DOHH2 (cell line): ENCODE measurements at regions not wholly inside any gene's neighbourhood (a gene's known extent, or its start where the extent isn't known, plus 50 kb on each side); places are given as distances from the start of the nearest gene placed in this dataset.

Experiments used
- H3F3A ChIP-seq: fragments of 200-600 bp; sonication (generic), shearing (Covaris generic); 2 replicates; pipeline ENCODE4 v1.6.0; 2016; ENCODE audit warnings: antibody characterized with exemption, mild to moderate bottlenecking; ENCODE audit not compliant: control insufficient read depth, insufficient read depth
- H3K27ac ChIP-seq: fragments of 200-600 bp; sonication (generic); 2 replicates; pipeline ENCODE4 v1.5.1; 2014; ENCODE audit warnings: low read depth, mild to moderate bottlenecking, low read length, moderate library complexity
- H3K27me3 ChIP-seq: fragments of 200-600 bp; sonication (generic); 2 replicates; pipeline ENCODE4 v1.6.1; 2014; ENCODE audit warnings: mild to moderate bottlenecking, low read length, mixed read lengths; ENCODE audit not compliant: control insufficient read depth
- H3K36me3 ChIP-seq: fragments of 200-600 bp; sonication (generic); 2 replicates; pipeline ENCODE4 v1.6.1; 2014; ENCODE audit warnings: mild to moderate bottlenecking, low read length, moderate library complexity, mixed read lengths; ENCODE audit not compliant: control insufficient read depth
- H3K4me1 ChIP-seq: fragments of 200-600 bp; sonication (generic); 2 replicates; pipeline ENCODE4 v1.6.1; 2014; ENCODE audit warnings: mild to moderate bottlenecking, low read length, mixed read lengths; ENCODE audit not compliant: control insufficient read depth
- H3K4me2 ChIP-seq: fragments of 200-600 bp; sonication (generic); 2 replicates; pipeline ENCODE4 v1.6.0; 2014; ENCODE audit warnings: mild to moderate bottlenecking, low read length, moderate library complexity
- H3K4me3 ChIP-seq: fragments of 200-600 bp; sonication (generic); 2 replicates; pipeline ENCODE4 v1.5.1; 2014; ENCODE audit warnings: mild to moderate bottlenecking, low read length, mixed read lengths
- H3K79me2 ChIP-seq: fragments of 200-600 bp; sonication (generic); 2 replicates; pipeline ENCODE4 v1.6.1; 2014; ENCODE audit warnings: mild to moderate bottlenecking, low read length, mixed read lengths; ENCODE audit not compliant: control insufficient read depth
- H3K9me2 ChIP-seq: fragments of 200-600 bp; sonication (generic); replicated peaks from 2 replicates; pipeline ENCODE4 v1.6.1; 2014; ENCODE audit warnings: mild to moderate bottlenecking, low read length, mixed read lengths; ENCODE audit not compliant: control insufficient read depth
- H3K9me3 ChIP-seq: fragments of 200-600 bp; sonication (generic); 2 replicates; pipeline ENCODE4 v1.6.1; 2014; ENCODE audit warnings: antibody characterized with exemption, low read length, mixed read lengths; ENCODE audit not compliant: control insufficient read depth, insufficient read depth
- H4K20me1 ChIP-seq: fragments of 200-600 bp; sonication (generic); 2 replicates; pipeline ENCODE4 v1.6.0; 2014; ENCODE audit warnings: low read depth, mild to moderate bottlenecking, antibody characterized with exemption, low read length, moderate library complexity; ENCODE audit not compliant: control insufficient read depth, insufficient read depth
- EZH2phosphoT487 ChIP-seq: fragments of 200-600 bp; sonication (generic); IDR thresholded peaks from 2 replicates; pipeline ENCODE4 v1.6.1; 2017; ENCODE audit warnings: borderline replicate concordance, mild to moderate bottlenecking, antibody characterized with exemption, low read length, moderate library complexity, mixed read lengths
- TF ChIP-seq, protein P1 (sequence below): fragments of 200-600 bp; sonication (generic); IDR thresholded peaks from one replicate; pipeline ENCODE4 v1.5.1; 2014; ENCODE audit warnings: antibody characterized with exemption, mild to moderate bottlenecking, low read depth, low read length; ENCODE audit not compliant: poor library complexity, severe bottlenecking

DNA sequence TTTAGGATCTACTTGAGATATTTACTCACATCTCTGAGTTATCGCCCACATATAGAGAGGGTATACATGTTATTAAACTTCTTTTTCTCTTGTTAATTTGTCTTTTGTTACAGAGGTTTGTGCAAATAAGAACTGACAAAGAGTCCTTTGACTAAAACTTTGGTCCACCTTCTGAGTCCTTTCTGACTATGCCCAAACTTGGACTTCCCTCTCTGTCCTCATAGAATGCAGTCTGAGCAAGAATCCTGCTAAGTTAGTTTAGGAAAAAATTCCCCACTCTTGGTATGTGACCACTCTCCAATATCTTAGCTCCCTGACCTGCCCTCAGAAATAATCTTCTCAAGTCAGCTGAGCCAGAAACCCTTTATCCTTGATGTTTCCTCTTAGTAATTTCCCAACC lies 257.5 kb upstream of the REG3G start:
- Histone ChIP-seq H3K4me3 (no peak overlapping the region), H3K9me3 (no peaks in the 10 kb centered on the region), H3K9me2 (no peaks in the 10 kb centered on the region), H3K4me2 (no peak overlapping the region), H3F3A (no peaks in the 10 kb centered on the region), H3K27ac (no peak overlapping the region), H3K79me2 (no peaks in the 10 kb centered on the region), H3K27me3 (no peaks in the 10 kb centered on the region), H3K4me1 (no peaks in the 10 kb centered on the region), H3K36me3 (no peaks in the 10 kb centered on the region), H4K20me1 (no peaks in the 10 kb centered on the region)
- TF ChIP-seq, protein P1, sequence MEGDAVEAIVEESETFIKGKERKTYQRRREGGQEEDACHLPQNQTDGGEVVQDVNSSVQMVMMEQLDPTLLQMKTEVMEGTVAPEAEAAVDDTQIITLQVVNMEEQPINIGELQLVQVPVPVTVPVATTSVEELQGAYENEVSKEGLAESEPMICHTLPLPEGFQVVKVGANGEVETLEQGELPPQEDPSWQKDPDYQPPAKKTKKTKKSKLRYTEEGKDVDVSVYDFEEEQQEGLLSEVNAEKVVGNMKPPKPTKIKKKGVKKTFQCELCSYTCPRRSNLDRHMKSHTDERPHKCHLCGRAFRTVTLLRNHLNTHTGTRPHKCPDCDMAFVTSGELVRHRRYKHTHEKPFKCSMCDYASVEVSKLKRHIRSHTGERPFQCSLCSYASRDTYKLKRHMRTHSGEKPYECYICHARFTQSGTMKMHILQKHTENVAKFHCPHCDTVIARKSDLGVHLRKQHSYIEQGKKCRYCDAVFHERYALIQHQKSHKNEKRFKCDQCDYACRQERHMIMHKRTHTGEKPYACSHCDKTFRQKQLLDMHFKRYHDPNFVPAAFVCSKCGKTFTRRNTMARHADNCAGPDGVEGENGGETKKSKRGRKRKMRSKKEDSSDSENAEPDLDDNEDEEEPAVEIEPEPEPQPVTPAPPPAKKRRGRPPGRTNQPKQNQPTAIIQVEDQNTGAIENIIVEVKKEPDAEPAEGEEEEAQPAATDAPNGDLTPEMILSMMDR = no peak
- TF ChIP-seq EZH2phosphoT487 = no peak

DNA sequence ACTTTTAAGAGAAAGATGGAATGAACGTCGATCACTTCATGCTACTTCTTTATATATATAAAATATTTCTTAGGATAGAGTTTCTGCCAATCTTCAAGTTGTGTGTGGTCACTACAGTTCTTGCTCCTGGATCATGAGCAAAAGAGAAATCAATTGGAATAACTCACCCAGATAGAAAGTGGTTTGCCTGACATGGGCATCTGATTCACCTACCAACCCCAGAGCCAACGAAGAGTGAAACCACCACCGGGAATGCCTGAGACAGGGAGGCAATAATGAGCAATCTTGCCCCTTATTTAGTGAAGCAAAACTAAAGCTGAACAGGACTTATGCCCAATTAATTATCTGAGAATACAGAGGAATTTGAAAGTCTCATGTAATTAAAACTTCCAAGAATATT lies 250.2 kb upstream of the REG3G start:
- Histone ChIP-seq H3K79me2 (no peaks in the 10 kb centered on the region), H3K36me3 (no peaks in the 10 kb centered on the region), H3K27me3 (no peaks in the 10 kb centered on the region), H3K4me1 (no peaks in the 10 kb centered on the region), H3K27ac (no peak overlapping the region), H3K4me2 (no peak overlapping the region), H3K9me2 (no peaks in the 10 kb centered on the region), H3F3A (no peaks in the 10 kb centered on the region), H3K4me3 (no peak overlapping the region), H4K20me1 (no peaks in the 10 kb centered on the region), H3K9me3 (no peaks in the 10 kb centered on the region; the same call in 1 of the 2 replicates)
- no peak for TF ChIP-seq EZH2phosphoT487
- TF ChIP-seq, protein P1 = no peak

GRCh38 chr2:78778756-78779510 lies 246.6 kb upstream of the REG3G start:
- H3K27ac ChIP-seq = no peak overlapping the region
- H3K9me3 ChIP-seq = no peaks in the 10 kb centered on the region; the same call in 1 of the 2 replicates
- no peak overlapping the region for H3K4me2 ChIP-seq
- no peaks in the 10 kb centered on the region for H3F3A ChIP-seq
- H3K4me3 ChIP-seq = no peak overlapping the region
- no peaks in the 10 kb centered on the region for H3K4me1 ChIP-seq
- H3K9me2 ChIP-seq = no peaks in the 10 kb centered on the region
- H3K36me3 ChIP-seq = no peaks in the 10 kb centered on the region
- H3K79me2 ChIP-seq = no peaks in the 10 kb centered on the region
- H3K27me3 ChIP-seq = no peaks in the 10 kb centered on the region
- no peaks in the 10 kb centered on the region for H4K20me1 ChIP-seq
- TF ChIP-seq, protein P1 = no peak
- no peak for TF ChIP-seq EZH2phosphoT487
